ENCODE measurements at regions not wholly inside any gene's neighbourhood (a gene's known extent, or its start where the extent isn't known, plus 50 kb on each side); places are given as distances from the start of the nearest gene placed in this dataset.

GRCh38 chr7:34550996-34551395, 107.0 kb upstream of the NPSR1 start:
- Histone ChIP-seq H4K8ac (ENCODE audit: low read depth, low read length) (no peak overlapping the region), H2BK5ac (ENCODE audit: low read length) (no peak overlapping the region), H3K9ac (ENCODE audit: low read depth, low read length, poor library complexity) (no peak overlapping the region), H3K18ac (ENCODE audit: low read length) (no peak overlapping the region), H2BK12ac (ENCODE audit: low read length) (no peak overlapping the region), H2BK15ac (ENCODE audit: low read length) (no peak overlapping the region), H2AK5ac (ENCODE audit: low read depth, low read length) (no peak overlapping the region), H3K27me3 (ENCODE audit: control insufficient read depth in 3 of 3, insufficient read depth in 3 of 3, low read depth in 1 of 3, low read length in 3 of 3) (no peaks in the 10 kb centered on the region), H4K91ac (ENCODE audit: low read depth, low read length, poor library complexity) (no peak overlapping the region), H3K9me3 (replicated peaks in 1 of 2; ENCODE audit: control insufficient read depth in 2 of 2, insufficient read depth in 1 of 2, low read depth in 1 of 2, low read length in 2 of 2) (no peaks in the 10 kb centered on the region), H3K4me1 (ENCODE audit: control insufficient read depth in 2 of 2, insufficient read depth in 1 of 2, low read depth in 1 of 2, low read length in 2 of 2) (no peaks in the 10 kb centered on the region), H2AFZ (ENCODE audit: low read length) (no peak overlapping the region), H3K36me3 (replicated peaks in 1 of 2; ENCODE audit: control insufficient read depth in 2 of 2, insufficient read depth in 2 of 2, low read length in 2 of 2) (no peaks in the 10 kb centered on the region), H3K4ac (ENCODE audit: low read length) (no peak overlapping the region), H3K23ac (ENCODE audit: low read depth, low read length, poor library complexity) (no peak overlapping the region), H3K4me3 (ENCODE audit: low read length in 2 of 2) (no peak overlapping the region), H2BK120ac (ENCODE audit: low read depth, low read length) (no peak overlapping the region), H3K27ac (replicated peaks; ENCODE audit: low read length) (no peak overlapping the region), H3K79me1 (ENCODE audit: low read depth, low read length) (no peaks in the 10 kb centered on the region), H3K14ac (ENCODE audit: low read length) (no peak overlapping the region), H3K4me2 (ENCODE audit: insufficient read depth, low read length, poor library complexity, severe bottlenecking) (no peak overlapping the region)
- no peak for DNase-seq (ENCODE audit: low spot score)
- no CpG with 5 or more reads among the region's 2 CpGs for WGBS, 2 donors (ENCODE audit: extremely low coverage in 2 of 2, insufficient read length in 2 of 2, insufficient replicate concordance in 1 of 2)

- Histone ChIP-seq H2AK5ac (ENCODE audit: low read depth, low read length) (no peak overlapping the region), H2BK15ac (ENCODE audit: low read length) (no peak overlapping the region), H3K14ac (ENCODE audit: low read length) (peak overlapping the region; percentile 77), H3K9me3 (replicated peaks in 1 of 2; ENCODE audit: control insufficient read depth in 2 of 2, insufficient read depth in 1 of 2, low read depth in 1 of 2, low read length in 2 of 2) (no peaks in the 10 kb centered on the region), H2BK120ac (ENCODE audit: low read depth, low read length) (no peak overlapping the region), H3K4ac (ENCODE audit: low read length) (no peak overlapping the region), H2BK12ac (ENCODE audit: low read length) (no peak overlapping the region), H3K23ac (ENCODE audit: low read depth, low read length, poor library complexity) (no peak overlapping the region), H3K9ac (ENCODE audit: low read depth, low read length, poor library complexity) (no peak overlapping the region), H4K8ac (ENCODE audit: low read depth, low read length) (no peak overlapping the region), H3K4me1 (ENCODE audit: control insufficient read depth in 2 of 2, insufficient read depth in 1 of 2, low read depth in 1 of 2, low read length in 2 of 2) (no peaks in the 10 kb centered on the region), H3K4me2 (ENCODE audit: insufficient read depth, low read length, poor library complexity, severe bottlenecking) (no peak overlapping the region), H2BK5ac (ENCODE audit: low read length) (no peak overlapping the region), H3K27ac (replicated peaks; ENCODE audit: low read length) (no peak overlapping the region), H3K27me3 (ENCODE audit: control insufficient read depth in 3 of 3, insufficient read depth in 3 of 3, low read depth in 1 of 3, low read length in 3 of 3) (no peaks in the 10 kb centered on the region), H3K36me3 (replicated peaks in 1 of 2; ENCODE audit: control insufficient read depth in 2 of 2, insufficient read depth in 2 of 2, low read length in 2 of 2) (no peaks in the 10 kb centered on the region), H2AFZ (ENCODE audit: low read length) (no peak overlapping the region), H3K18ac (ENCODE audit: low read length) (no peak overlapping the region), H3K4me3 (ENCODE audit: low read length in 2 of 2) (no peak overlapping the region), H4K91ac (ENCODE audit: low read depth, low read length, poor library complexity) (no peak overlapping the region), H3K79me1 (ENCODE audit: low read depth, low read length) (no peaks in the 10 kb centered on the region)
- no peak for DNase-seq (ENCODE audit: low spot score)
- no CpG with 5 or more reads among the region's 5 CpGs for WGBS, 2 donors (ENCODE audit: extremely low coverage in 2 of 2, insufficient read length in 2 of 2, insufficient replicate concordance in 1 of 2)
Measured at GRCh38 chr7:34552502-34552901, 105.5 kb upstream of the NPSR1 start.

DNA sequence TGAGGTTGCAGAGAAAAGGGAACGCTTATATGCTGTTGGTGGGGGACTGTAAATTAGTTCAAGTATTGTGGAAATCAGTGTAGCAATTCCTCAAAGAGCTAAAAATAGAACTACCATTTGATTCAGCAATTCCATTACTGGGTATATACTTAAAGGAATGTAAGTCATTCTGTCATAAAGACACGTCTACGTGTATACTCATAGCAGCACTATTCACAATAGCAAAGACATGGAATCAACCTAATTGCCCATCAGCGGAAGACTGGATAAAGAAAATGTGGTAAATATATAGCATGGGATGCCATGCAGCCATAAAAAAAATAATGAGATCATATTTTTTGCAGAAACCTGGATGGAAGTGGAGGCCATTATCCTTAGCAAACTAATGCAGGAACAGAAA, 100.0 kb upstream of the NPSR1 start:
- no peak overlapping the region for H4K8ac ChIP-seq (ENCODE audit: low read depth, low read length)
- no peaks in the 10 kb centered on the region for H3K79me1 ChIP-seq (ENCODE audit: low read depth, low read length)
- no peak overlapping the region for H2BK120ac ChIP-seq (ENCODE audit: low read depth, low read length)
- H3K4ac ChIP-seq (ENCODE audit: low read length) = no peak overlapping the region
- H2AFZ ChIP-seq (ENCODE audit: low read length) = no peak overlapping the region
- no peak overlapping the region for H3K4me3 ChIP-seq (ENCODE audit: low read length in 2 of 2)
- H3K14ac ChIP-seq (ENCODE audit: low read length) = no peak overlapping the region
- H3K27me3 ChIP-seq (ENCODE audit: control insufficient read depth in 3 of 3, insufficient read depth in 3 of 3, low read depth in 1 of 3, low read length in 3 of 3) = no peaks in the 10 kb centered on the region
- no peak overlapping the region for H2BK15ac ChIP-seq (ENCODE audit: low read length)
- H2BK12ac ChIP-seq (ENCODE audit: low read length) = no peak overlapping the region
- H3K23ac ChIP-seq (ENCODE audit: low read depth, low read length, poor library complexity) = no peak overlapping the region
- H2AK5ac ChIP-seq (ENCODE audit: low read depth, low read length) = no peak overlapping the region
- H3K9ac ChIP-seq (ENCODE audit: low read depth, low read length, poor library complexity) = no peak overlapping the region
- no peak overlapping the region for H3K27ac ChIP-seq (replicated peaks; ENCODE audit: low read length)
- no peak overlapping the region for H4K91ac ChIP-seq (ENCODE audit: low read depth, low read length, poor library complexity)
- no peaks in the 10 kb centered on the region for H3K4me1 ChIP-seq (ENCODE audit: control insufficient read depth in 2 of 2, insufficient read depth in 1 of 2, low read depth in 1 of 2, low read length in 2 of 2)
- no peaks in the 10 kb centered on the region for H3K9me3 ChIP-seq (replicated peaks in 1 of 2; ENCODE audit: control insufficient read depth in 2 of 2, insufficient read depth in 1 of 2, low read depth in 1 of 2, low read length in 2 of 2)
- no peak overlapping the region for H3K4me2 ChIP-seq (ENCODE audit: insufficient read depth, low read length, poor library complexity, severe bottlenecking)
- no peak overlapping the region for H3K18ac ChIP-seq (ENCODE audit: low read length)
- DNase-seq (ENCODE audit: low spot score) = no peak
- H3K36me3 ChIP-seq (replicated peaks in 1 of 2; ENCODE audit: control insufficient read depth in 2 of 2, insufficient read depth in 2 of 2, low read length in 2 of 2) = no peaks in the 10 kb centered on the region
- WGBS, 2 donors (ENCODE audit: extremely low coverage in 2 of 2, insufficient read length in 2 of 2, insufficient replicate concordance in 1 of 2) = no CpG with 5 or more reads among the region's 4 CpGs
- H2BK5ac ChIP-seq (ENCODE audit: low read length) = no peak overlapping the region

DNA sequence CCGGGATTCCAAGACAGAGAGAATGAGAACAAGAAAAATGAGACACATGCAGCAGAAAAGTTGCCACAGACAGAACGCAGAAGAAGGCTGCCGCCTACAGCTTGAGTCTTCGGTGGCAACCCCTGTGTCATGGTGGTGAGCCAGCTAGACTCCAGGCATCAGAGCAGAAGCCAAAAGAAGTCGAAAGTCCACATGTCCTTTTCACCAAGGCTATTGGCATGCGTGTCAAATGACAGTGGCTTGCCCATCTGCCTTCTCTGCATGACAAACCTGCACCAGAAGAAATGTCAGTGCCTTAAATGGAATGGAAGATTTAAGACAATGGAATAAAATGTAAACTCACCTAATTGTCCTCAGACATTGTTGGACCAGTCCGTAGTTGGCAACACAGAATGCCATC, 93.9 kb upstream of the NPSR1 start:
- DNase-seq (ENCODE audit: low spot score) = no peak
- no peak overlapping the region for H4K8ac ChIP-seq (ENCODE audit: low read depth, low read length)
- no peaks in the 10 kb centered on the region for H3K79me1 ChIP-seq (ENCODE audit: low read depth, low read length)
- H2AK5ac ChIP-seq (ENCODE audit: low read depth, low read length) = no peak overlapping the region
- H2BK15ac ChIP-seq (ENCODE audit: low read length) = no peak overlapping the region
- H3K18ac ChIP-seq (ENCODE audit: low read length) = no peak overlapping the region
- H2BK5ac ChIP-seq (ENCODE audit: low read length) = no peak overlapping the region
- H3K4ac ChIP-seq (ENCODE audit: low read length) = no peak overlapping the region
- H2AFZ ChIP-seq (ENCODE audit: low read length) = no peak overlapping the region
- no peak overlapping the region for H3K4me3 ChIP-seq (ENCODE audit: low read length in 2 of 2)
- no peak overlapping the region for H3K27ac ChIP-seq (replicated peaks; ENCODE audit: low read length)
- H2BK12ac ChIP-seq (ENCODE audit: low read length) = no peak overlapping the region
- H2BK120ac ChIP-seq (ENCODE audit: low read depth, low read length) = no peak overlapping the region
- no peak overlapping the region for H3K23ac ChIP-seq (ENCODE audit: low read depth, low read length, poor library complexity)
- no peak overlapping the region for H3K9ac ChIP-seq (ENCODE audit: low read depth, low read length, poor library complexity)
- H3K4me1 ChIP-seq (ENCODE audit: control insufficient read depth in 2 of 2, insufficient read depth in 1 of 2, low read depth in 1 of 2, low read length in 2 of 2) = no peaks in the 10 kb centered on the region
- H3K9me3 ChIP-seq (replicated peaks in 1 of 2; ENCODE audit: control insufficient read depth in 2 of 2, insufficient read depth in 1 of 2, low read depth in 1 of 2, low read length in 2 of 2) = no peaks in the 10 kb centered on the region
- H3K4me2 ChIP-seq (ENCODE audit: insufficient read depth, low read length, poor library complexity, severe bottlenecking) = no peak overlapping the region
- no peak overlapping the region for H4K91ac ChIP-seq (ENCODE audit: low read depth, low read length, poor library complexity)
- no peaks in the 10 kb centered on the region for H3K27me3 ChIP-seq (ENCODE audit: control insufficient read depth in 3 of 3, insufficient read depth in 3 of 3, low read depth in 1 of 3, low read length in 3 of 3)
- no CpG with 5 or more reads among the region's 7 CpGs for WGBS, 2 donors (ENCODE audit: extremely low coverage in 2 of 2, insufficient read length in 2 of 2, insufficient replicate concordance in 1 of 2)
- H3K36me3 ChIP-seq (replicated peaks in 1 of 2; ENCODE audit: control insufficient read depth in 2 of 2, insufficient read depth in 2 of 2, low read length in 2 of 2) = no peaks in the 10 kb centered on the region
- no peak overlapping the region for H3K14ac ChIP-seq (ENCODE audit: low read length)
